Heart left ventricle (tissue), 16 donors: ENCODE measurements at regions not wholly inside any gene's neighbourhood (a gene's known extent, or its start where the extent isn't known, plus 50 kb on each side); places are given as distances from the start of the nearest gene placed in this dataset.

Experiments
- ATAC-seq, 4 donors: fragments of 200-7000 bp; cut with Tn5 transposase; one replicate each; pipeline ENCODE4 v1.9.1; 2020 to 2022; ENCODE audit warnings: moderate library complexity in 4 of 4, mild to moderate bottlenecking in 3 of 4, moderate number of reproducible peaks in 1 of 4
- DNase-seq, 5 donors: peaks; one replicate each; pipeline ENCODE4 v3.0.0-alpha.2; 2020
- H3K27ac ChIP-seq, 12 donors: fragments of 200-600 bp; sonication (generic) in 4 of 12; one replicate each; pipeline versions ENCODE4 v1.5.0 to v1.8.0; 2016 to 2022; ENCODE audit warnings: mild to moderate bottlenecking in 2 of 12
- H3K27me3 ChIP-seq, 9 donors: fragments of 200-600 bp; sonication (generic) in 2 of 9; one replicate each; pipeline versions ENCODE4 v1.5.1 to v1.8.0; 2016 to 2022; ENCODE audit warnings: mild to moderate bottlenecking in 3 of 9
- H3K36me3 ChIP-seq, 9 donors: fragments of 200-600 bp; sonication (generic) in 2 of 9; one replicate each; pipeline versions ENCODE4 v1.5.0 to v1.8.0; 2018 to 2022; ENCODE audit warnings: mild to moderate bottlenecking in 2 of 9
- H3K4me1 ChIP-seq, 12 donors: fragments of 200-600 bp; sonication (generic) in 4 of 12; one replicate each; pipeline versions ENCODE4 v1.5.0 to v1.8.0; 2016 to 2022; ENCODE audit warnings: mild to moderate bottlenecking in 3 of 12
- H3K4me3 ChIP-seq, 12 donors: fragments of 200-600 bp; sonication (generic) in 4 of 12; one replicate each; pipeline versions ENCODE4 v1.5.0 to v1.8.0; 2017 to 2022; ENCODE audit warnings: mild to moderate bottlenecking in 9 of 12, moderate library complexity in 4 of 12
- H3K9me3 ChIP-seq, 12 donors: fragments of 200-600 bp; sonication (generic) in 4 of 12; one replicate each; pipeline versions ENCODE4 v1.5.0 to v1.8.0; 2016 to 2022; ENCODE audit warnings: mild to moderate bottlenecking in 1 of 12
- CTCF ChIP-seq, 12 donors: fragments of 200-600 bp; sonication (generic) in 4 of 12; IDR thresholded peaks; one replicate each; pipeline versions ENCODE4 v1.5.0 to v1.8.0; 2018 to 2022; ENCODE audit warnings: antibody characterized with exemption in 12 of 12, mild to moderate bottlenecking in 5 of 12
- POLR2A ChIP-seq, 2 donors: fragments of 450-650 bp; IDR thresholded peaks; one replicate each; pipeline ENCODE4 v1.6.1; 2017; ENCODE audit warnings: antibody characterized with exemption in 2 of 2, mild to moderate bottlenecking in 2 of 2, moderate library complexity in 2 of 2
- WGBS, 4 donors: extraction: QIAGEN DNeasy Blood & Tissue Kit in 2 of 4; methylation state at CpG; one replicate each; pipeline versions ENCODE4 v1.1.5 to v1.1.7; 2013 to 2018; 5-methylcytosine and 5-hydroxymethylcytosine counted together
- intact Hi-C, 10 donors: fragments of 100-400 bp; cut with DNase I; formaldehyde crosslinking; loops; one replicate each; pipeline versions ENCODE4 v1.11.1 to v1.14.2; 2022
- donor health status: ischemic (EF 13 %, LVEDD 7.1; RV severe dilation, severe dysfunction).
- donor health status: healthy with polysubstance abuse.
- donor health status: DM: no; HTN: yes; CAD: no.
- donor health status: DM: no; HTN: no; CAD: no.
- donor health status: ischemic (EF 25% LVEDD 6.9; RV normal size, moderate dysfunction).
- donor health status: ischemic (EF 25% LVEDD 5.7; RV mildly dilated, moderate dysfunction).
- donor health status: healthy.
- donor health status: DM: yes; HTN: yes; CAD: no.
- donor health status: ischemic (EF 35%, LVEDD 5.7; RV mildly dilated, moderate dysfunction).
- donor health status: nonischemic (EF 11% LVEDD 7.7; RV severe dilation, severe dysfunction).
- donor health status: DM: yes; HTN: yes; CAD: no.
- donor health status: PGD.
- donor health status: ischemic (EF 29% LVEDD 5.4; RV normal size, mild dysfunction).
- donor health status: nonischemic (EF 23%, LVEDD 6.1; RV moderate dilation, normal function).

GRCh38 chr11:130722401-130722800, 193.9 kb downstream of the SNX19 start:
- TF ChIP-seq CTCF (IDR thresholded peaks at IDR 0.05) = no peak
- no peak for TF ChIP-seq POLR2A (IDR thresholded peaks at IDR 0.05)
- Histone ChIP-seq H3K27me3 (no peaks in the 10 kb centered on the region), H3K4me1 (peaks cover 5 to 36% (median 25%) of the 10 kb centered on the region in 12 donors), H3K9me3 (no peaks in the 10 kb centered on the region), H3K4me3 (no peak overlapping the region), H3K27ac (no peak overlapping the region), H3K36me3 (no peaks in the 10 kb centered on the region)
- DNase-seq (no peak), ATAC-seq (no peak)
- intact Hi-C loops = no loop called here
- 89 to 97% (median 93%) methylated on average over 4 of the region's 4 CpGs for WGBS, 4 donors

GRCh38 chr11:130725421-130726233, 190.7 kb downstream of the SNX19 start:
- intact Hi-C loops = loop anchor here in 5 of 10 donors (5.0 kb wide), 5 partner anchors 48 to 288 kb away; partner anchors contain the start of gene ADAMTS15 (in 1 of the 5)
- H3K9me3 ChIP-seq = peaks cover 0 to 17% (median 13%) of the 10 kb centered on the region in 12 donors
- H3K27me3 ChIP-seq = no peaks in the 10 kb centered on the region
- H3K4me1 ChIP-seq = peaks cover 5 to 35% (median 28%) of the 10 kb centered on the region in 12 donors
- H3K36me3 ChIP-seq = no peaks in the 10 kb centered on the region
- no peak for DNase-seq
- ATAC-seq = peak in 3 of 4 donors; percentile 26 to 45 (median 33)
- WGBS, 4 donors = 54 to 64% (median 59%) methylated on average over 5 of the region's 5 CpGs
- H3K27ac ChIP-seq = peak overlapping the region in 9 of 12 donors; percentile 39 to 75 (median 60)
- no peak overlapping the region for H3K4me3 ChIP-seq
- TF ChIP-seq CTCF (IDR thresholded peaks at IDR 0.05) (no peak), POLR2A (IDR thresholded peaks at IDR 0.05) (no peak)

GRCh38 chr11:130726234-130727037, 189.8 kb downstream of the SNX19 start:
- peak; percentile 51 to 72 (median 64) for DNase-seq
- H3K27ac ChIP-seq = peak overlapping the region in 9 of 12 donors; percentile 47 to 75 (median 60)
- H3K4me3 ChIP-seq = no peak overlapping the region

More at GRCh38 chr11:130726234-130727037, 189.8 kb downstream of the SNX19 start:
- H3K27me3 ChIP-seq = no peaks in the 10 kb centered on the region
- peaks cover 5 to 35% (median 28%) of the 10 kb centered on the region in 12 donors for H3K4me1 ChIP-seq
- no peak for TF ChIP-seq CTCF (IDR thresholded peaks at IDR 0.05)
- TF ChIP-seq POLR2A (IDR thresholded peaks at IDR 0.05) = no peak
- no peaks in the 10 kb centered on the region for H3K36me3 ChIP-seq
- intact Hi-C loops = loop anchor here in 5 of 10 donors (5.0 kb wide), 5 partner anchors 49 to 289 kb away; partner anchors contain the start of gene ADAMTS15 (in 1 of the 5)
- WGBS, 4 donors = 43 to 54% (median 50%) methylated on average over 14 of the region's 14 CpGs
- peaks cover 0 to 22% (median 13%) of the 10 kb centered on the region in 12 donors for H3K9me3 ChIP-seq
- peak; percentile 76 to 94 (median 90) for ATAC-seq
